ENCODE measurements at regions not wholly inside any gene's neighbourhood (a gene's known extent, or its start where the extent isn't known, plus 50 kb on each side); places are given as distances from the start of the nearest gene placed in this dataset.

- TF ChIP-seq SIN3A (IDR thresholded peaks at IDR 0.05; ENCODE audit: borderline replicate concordance, insufficient read depth, low read length) (no peak), FOXP2 (optimal IDR thresholded peaks at IDR 0.05; ENCODE audit: borderline replicate concordance, extremely low read depth, extremely low read length, insufficient read depth) (no peak), POLR2AphosphoS5 (IDR thresholded peaks at IDR 0.05; ENCODE audit: low read depth, low read length) (no peak), TAF1 (IDR thresholded peaks at IDR 0.05; ENCODE audit: borderline replicate concordance, insufficient read depth, low read length) (no peak)
- TF ChIP-seq, protein P1, sequence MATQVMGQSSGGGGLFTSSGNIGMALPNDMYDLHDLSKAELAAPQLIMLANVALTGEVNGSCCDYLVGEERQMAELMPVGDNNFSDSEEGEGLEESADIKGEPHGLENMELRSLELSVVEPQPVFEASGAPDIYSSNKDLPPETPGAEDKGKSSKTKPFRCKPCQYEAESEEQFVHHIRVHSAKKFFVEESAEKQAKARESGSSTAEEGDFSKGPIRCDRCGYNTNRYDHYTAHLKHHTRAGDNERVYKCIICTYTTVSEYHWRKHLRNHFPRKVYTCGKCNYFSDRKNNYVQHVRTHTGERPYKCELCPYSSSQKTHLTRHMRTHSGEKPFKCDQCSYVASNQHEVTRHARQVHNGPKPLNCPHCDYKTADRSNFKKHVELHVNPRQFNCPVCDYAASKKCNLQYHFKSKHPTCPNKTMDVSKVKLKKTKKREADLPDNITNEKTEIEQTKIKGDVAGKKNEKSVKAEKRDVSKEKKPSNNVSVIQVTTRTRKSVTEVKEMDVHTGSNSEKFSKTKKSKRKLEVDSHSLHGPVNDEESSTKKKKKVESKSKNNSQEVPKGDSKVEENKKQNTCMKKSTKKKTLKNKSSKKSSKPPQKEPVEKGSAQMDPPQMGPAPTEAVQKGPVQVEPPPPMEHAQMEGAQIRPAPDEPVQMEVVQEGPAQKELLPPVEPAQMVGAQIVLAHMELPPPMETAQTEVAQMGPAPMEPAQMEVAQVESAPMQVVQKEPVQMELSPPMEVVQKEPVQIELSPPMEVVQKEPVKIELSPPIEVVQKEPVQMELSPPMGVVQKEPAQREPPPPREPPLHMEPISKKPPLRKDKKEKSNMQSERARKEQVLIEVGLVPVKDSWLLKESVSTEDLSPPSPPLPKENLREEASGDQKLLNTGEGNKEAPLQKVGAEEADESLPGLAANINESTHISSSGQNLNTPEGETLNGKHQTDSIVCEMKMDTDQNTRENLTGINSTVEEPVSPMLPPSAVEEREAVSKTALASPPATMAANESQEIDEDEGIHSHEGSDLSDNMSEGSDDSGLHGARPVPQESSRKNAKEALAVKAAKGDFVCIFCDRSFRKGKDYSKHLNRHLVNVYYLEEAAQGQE (IDR thresholded peaks at IDR 0.05; ENCODE audit: insufficient read depth in 1 of 2, low read depth in 2 of 2, low read length in 2 of 2) = no peak
These were observed 367.6 kb downstream of the TXNL1 start for GRCh38 chr18:56270671-56271250.

DNA sequence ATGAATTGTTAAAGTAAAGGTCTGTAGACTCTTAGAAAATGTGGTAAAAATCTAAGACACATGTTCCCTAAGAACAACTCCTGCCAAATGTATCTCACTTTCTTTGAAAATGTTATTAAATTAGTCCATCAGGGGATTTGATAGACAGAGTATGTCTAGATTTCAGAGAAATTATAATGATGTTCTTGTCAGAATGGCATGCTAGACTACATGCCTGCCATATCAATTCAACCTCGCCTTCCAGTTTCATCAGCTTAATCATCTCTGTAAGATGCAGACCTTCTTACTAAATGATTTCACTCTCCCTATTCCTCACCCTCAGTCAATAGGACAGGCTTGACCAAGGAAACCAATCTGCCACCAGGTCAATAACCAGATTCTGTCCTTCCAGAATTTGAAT, 368.4 kb downstream of the TXNL1 start:
- no peak for TF ChIP-seq SIN3A (IDR thresholded peaks at IDR 0.05; ENCODE audit: borderline replicate concordance, insufficient read depth, low read length)
- TF ChIP-seq TAF1 (IDR thresholded peaks at IDR 0.05; ENCODE audit: borderline replicate concordance, insufficient read depth, low read length) = no peak
- TF ChIP-seq POLR2AphosphoS5 (IDR thresholded peaks at IDR 0.05; ENCODE audit: low read depth, low read length) = no peak

DNA sequence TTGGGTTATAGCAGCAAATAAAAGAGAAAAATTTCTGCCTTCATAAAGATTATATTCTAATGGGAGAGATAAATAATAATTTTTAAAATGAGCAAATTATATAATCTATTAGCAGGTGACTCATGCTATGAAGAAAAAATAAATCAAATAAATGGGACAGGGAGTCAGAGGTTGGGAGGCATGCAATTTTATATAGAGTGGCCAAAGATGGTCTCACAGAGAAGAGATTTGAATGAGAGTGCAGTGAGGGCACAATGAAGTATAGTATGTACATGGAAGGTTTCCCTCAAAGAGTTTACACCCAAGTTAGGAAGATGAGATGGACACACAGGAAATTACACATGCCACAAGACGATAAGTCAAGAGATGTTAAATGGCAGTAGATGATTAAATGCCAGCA, 369.4 kb downstream of the TXNL1 start:
- no peak for TF ChIP-seq TAF1 (IDR thresholded peaks at IDR 0.05; ENCODE audit: borderline replicate concordance, insufficient read depth, low read length)
- TF ChIP-seq, protein P1 (IDR thresholded peaks at IDR 0.05; ENCODE audit: insufficient read depth in 1 of 2, low read depth in 2 of 2, low read length in 2 of 2) = no peak
- no peak for TF ChIP-seq FOXP2 (optimal IDR thresholded peaks at IDR 0.05; ENCODE audit: borderline replicate concordance, extremely low read depth, extremely low read length, insufficient read depth)
- TF ChIP-seq SIN3A (IDR thresholded peaks at IDR 0.05; ENCODE audit: borderline replicate concordance, insufficient read depth, low read length) = no peak
- no peak for TF ChIP-seq POLR2AphosphoS5 (IDR thresholded peaks at IDR 0.05; ENCODE audit: low read depth, low read length)

DNA sequence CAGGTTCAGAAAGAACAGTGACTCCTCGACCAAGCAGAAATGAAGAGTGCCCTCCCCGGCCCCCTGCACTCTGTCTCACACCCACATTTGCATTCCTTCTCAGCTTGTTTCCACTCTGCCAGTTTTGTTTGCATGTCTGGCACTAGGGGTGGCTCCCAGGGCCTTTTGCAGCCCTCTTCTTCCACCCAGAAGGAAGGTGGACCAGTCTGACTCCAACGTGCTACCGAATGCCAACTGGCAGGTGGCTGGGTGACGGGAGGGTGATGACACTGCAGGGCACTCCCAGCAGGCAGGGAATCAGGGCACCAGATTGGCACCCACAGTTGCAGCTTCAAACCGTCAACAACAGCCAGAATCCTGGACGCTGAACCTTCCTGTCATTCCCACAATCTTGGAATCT, 371.1 kb downstream of the TXNL1 start:
- no peak for TF ChIP-seq FOXP2 (optimal IDR thresholded peaks at IDR 0.05; ENCODE audit: borderline replicate concordance, extremely low read depth, extremely low read length, insufficient read depth)
- TF ChIP-seq, protein P1 (IDR thresholded peaks at IDR 0.05; ENCODE audit: insufficient read depth in 1 of 2, low read depth in 2 of 2, low read length in 2 of 2) = no peak
- no peak for TF ChIP-seq TAF1 (IDR thresholded peaks at IDR 0.05; ENCODE audit: borderline replicate concordance, insufficient read depth, low read length)
- no peak for TF ChIP-seq SIN3A (IDR thresholded peaks at IDR 0.05; ENCODE audit: borderline replicate concordance, insufficient read depth, low read length)
- no peak for TF ChIP-seq POLR2AphosphoS5 (IDR thresholded peaks at IDR 0.05; ENCODE audit: low read depth, low read length)

DNA sequence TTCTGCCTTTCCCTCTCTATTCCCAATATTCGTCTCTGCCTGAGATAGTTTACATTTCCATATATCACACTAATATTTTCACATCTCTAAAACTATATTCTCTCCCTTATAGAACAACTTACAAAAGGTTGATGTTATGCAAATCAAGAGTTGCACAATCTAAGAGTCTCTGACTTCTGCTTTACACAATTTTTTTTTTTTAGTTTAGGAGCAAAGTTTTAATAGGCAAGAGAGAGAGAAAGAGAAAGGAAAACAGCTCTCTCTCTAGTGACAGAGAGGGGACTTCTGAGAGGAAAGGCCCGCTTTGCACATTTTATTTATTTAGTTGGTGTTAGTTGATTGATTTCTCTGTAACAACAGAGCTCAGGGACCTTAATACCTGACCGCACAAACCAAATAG, 380.2 kb downstream of the TXNL1 start:
- no peak for TF ChIP-seq POLR2AphosphoS5 (IDR thresholded peaks at IDR 0.05; ENCODE audit: low read depth, low read length)
- TF ChIP-seq TAF1 (IDR thresholded peaks at IDR 0.05; ENCODE audit: borderline replicate concordance, insufficient read depth, low read length) = no peak
- TF ChIP-seq FOXP2 (optimal IDR thresholded peaks at IDR 0.05; ENCODE audit: borderline replicate concordance, extremely low read depth, extremely low read length, insufficient read depth) = no peak
- no peak for TF ChIP-seq SIN3A (IDR thresholded peaks at IDR 0.05; ENCODE audit: borderline replicate concordance, insufficient read depth, low read length)
- TF ChIP-seq, protein P1 (IDR thresholded peaks at IDR 0.05; ENCODE audit: insufficient read depth in 1 of 2, low read depth in 2 of 2, low read length in 2 of 2) = no peak

Data from PFSK-1 (cell line).